HEK293T (cell line): ENCODE measurements at regions not wholly inside any gene's neighbourhood (a gene's known extent, or its start where the extent isn't known, plus 50 kb on each side); places are given as distances from the start of the nearest gene placed in this dataset.

Experiments used
- FOXA1 ChIP-seq: fragments of 450-650 bp; IDR thresholded peaks from 2 replicates; pipeline ENCODE4 v1.6.1; 2016; ENCODE audit warnings: mild to moderate bottlenecking
- FOXM1 ChIP-seq: fragments of 450-650 bp; IDR thresholded peaks from 2 replicates; pipeline ENCODE4 v1.6.1; 2017; ENCODE audit warnings: mild to moderate bottlenecking, borderline replicate concordance
- HDGF ChIP-seq: fragments of 450-650 bp; IDR thresholded peaks from 2 replicates; pipeline ENCODE4 v1.6.1; 2017; ENCODE audit warnings: antibody characterized with exemption, borderline replicate concordance
- L3MBTL2 ChIP-seq: fragments of 450-650 bp; conservative IDR thresholded peaks from 2 replicates; pipeline ENCODE4 v1.6.1; 2016; ENCODE audit warnings: mild to moderate bottlenecking
- NFRKB ChIP-seq: fragments of 450-650 bp; IDR thresholded peaks from 2 replicates; pipeline ENCODE4 v1.6.1; 2016; ENCODE audit warnings: mild to moderate bottlenecking, moderate library complexity
- SP1 ChIP-seq: fragments of 450-650 bp; IDR thresholded peaks from 2 replicates; pipeline ENCODE4 v1.6.1; 2017
- SUZ12 ChIP-seq: fragments of 450-650 bp; IDR thresholded peaks from 2 replicates; pipeline ENCODE4 v1.6.1; 2016; ENCODE audit warnings: mild to moderate bottlenecking
- TARDBP ChIP-seq: fragments of 450-650 bp; IDR thresholded peaks from 2 replicates; pipeline ENCODE4 v1.6.1; 2016
- ZNF384 ChIP-seq: fragments of 450-650 bp; IDR thresholded peaks from 2 replicates; pipeline ENCODE4 v1.6.1; 2016

DNA sequence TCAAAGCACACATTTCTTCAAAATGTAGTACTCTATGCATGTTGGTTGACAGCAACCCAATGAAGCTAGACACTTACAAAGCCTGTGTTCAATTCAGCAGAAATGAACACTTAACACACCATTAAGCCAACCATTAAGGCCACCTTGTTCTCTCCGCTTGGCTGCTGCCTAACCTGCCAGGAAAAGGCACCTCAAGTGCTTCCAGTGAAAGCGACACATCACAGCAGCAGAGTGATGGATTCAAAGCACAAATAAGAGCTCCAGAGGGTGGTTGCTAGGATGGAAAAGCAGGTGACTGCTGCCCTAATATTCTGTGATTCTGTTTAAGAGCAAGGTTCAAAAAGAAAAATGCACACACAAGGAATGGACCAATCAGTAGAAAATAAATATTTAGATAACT, 81.5 kb upstream of the GNAI1 start:
- TF ChIP-seq TARDBP (no peak), HDGF (no peak), SUZ12 (no peak), NFRKB (no peak), ZNF384 (no peak), FOXA1 (no peak), L3MBTL2 (no peak), SP1 (no peak), FOXM1 (no peak)
